RWPE1 (cell line): ENCODE measurements at regions not wholly inside any gene's neighbourhood (a gene's known extent, or its start where the extent isn't known, plus 50 kb on each side); places are given as distances from the start of the nearest gene placed in this dataset.
"Not testable (repeated sequence)": the region's sequence is repeated elsewhere in the genome, so short reads cannot be mapped to it uniquely, and the experiment has no call there.

Source experiments
- CTCF ChIA-PET: fragments of 350-600 bp; sonication (Branson Sonifier 250); formaldehyde crosslinking; extraction: SDS; loops from one replicate; lab custom pipeline; 2021; lab: Yijun Ruan, JAX
- POLR2A ChIA-PET: fragments of 400-600 bp; formaldehyde crosslinking; extraction: SDS; loops from one replicate; lab custom pipeline; 2020; ENCODE audit warnings: antibody characterized with exemption; ENCODE audit not compliant: low non-redundant PET; lab: Yijun Ruan, JAX
- DNase-seq: peaks from one replicate; pipeline ENCODE4 v3.0.0; 2012; ENCODE audit warnings: low spot score
- H3K27ac ChIP-seq: fragments of 450-650 bp; 2 replicates; pipeline ENCODE4 v1.5.1; 2017
- CTCF ChIP-seq: fragments of 450-650 bp; conservative IDR thresholded peaks from 2 replicates; pipeline ENCODE4 v1.5.1; 2017; ENCODE audit warnings: low read depth, mild to moderate bottlenecking

DNA sequence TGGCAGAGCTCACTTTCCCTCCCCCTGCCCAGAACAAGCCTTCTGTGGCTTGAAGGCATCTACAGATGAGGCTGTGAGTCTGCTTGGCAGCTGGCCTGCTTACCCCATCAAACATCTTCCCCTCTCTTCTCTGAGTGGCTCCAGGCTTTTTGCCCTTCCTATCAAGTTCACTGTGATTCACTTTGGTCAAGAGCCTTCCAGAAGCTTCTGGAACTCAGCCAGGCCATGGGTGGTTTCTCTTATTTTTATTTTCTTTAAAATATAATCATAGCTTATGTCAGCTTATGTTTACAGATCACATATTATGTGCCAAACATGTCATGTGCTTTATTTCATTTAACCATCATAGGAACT lies 267.0 kb downstream of the SEC61B start:
- peak; percentile 22 for DNase-seq
- CTCF ChIA-PET: no interaction called here
- POLR2A ChIA-PET: no interaction called here
- no peak overlapping the region for H3K27ac ChIP-seq
- no peak for TF ChIP-seq CTCF

DNA sequence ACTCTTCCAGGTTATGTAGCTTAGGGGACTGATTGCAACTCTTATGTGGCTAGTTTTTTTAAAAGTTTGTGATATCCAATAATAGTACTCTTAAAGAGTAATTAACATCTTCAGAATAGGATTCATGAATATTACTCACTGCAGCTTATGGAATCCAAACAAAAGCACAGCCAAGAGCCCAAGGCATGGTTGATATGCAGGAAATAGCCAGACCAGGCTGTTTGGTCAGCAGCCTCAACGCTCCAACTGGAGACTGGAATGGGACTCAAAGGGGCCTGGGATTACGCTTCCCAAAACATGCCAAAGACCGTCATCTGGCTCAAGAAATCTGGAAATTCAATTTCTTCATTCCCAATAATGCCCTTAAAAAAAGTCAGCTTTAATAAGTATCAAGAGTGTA lies 268.6 kb downstream of the SEC61B start:
- no peak for TF ChIP-seq CTCF
- H3K27ac ChIP-seq: no peak overlapping the region
- no peak for DNase-seq
- CTCF ChIA-PET: no interaction called here
- POLR2A ChIA-PET: no interaction called here

GRCh38 chr9:99491408-99492158 lies 269.5 kb downstream of the SEC61B start:
- no peak overlapping the region for H3K27ac ChIP-seq
- TF ChIP-seq CTCF: no peak
- POLR2A ChIA-PET: no interaction called here
- no peak for DNase-seq
- CTCF ChIA-PET: no interaction called here

DNA sequence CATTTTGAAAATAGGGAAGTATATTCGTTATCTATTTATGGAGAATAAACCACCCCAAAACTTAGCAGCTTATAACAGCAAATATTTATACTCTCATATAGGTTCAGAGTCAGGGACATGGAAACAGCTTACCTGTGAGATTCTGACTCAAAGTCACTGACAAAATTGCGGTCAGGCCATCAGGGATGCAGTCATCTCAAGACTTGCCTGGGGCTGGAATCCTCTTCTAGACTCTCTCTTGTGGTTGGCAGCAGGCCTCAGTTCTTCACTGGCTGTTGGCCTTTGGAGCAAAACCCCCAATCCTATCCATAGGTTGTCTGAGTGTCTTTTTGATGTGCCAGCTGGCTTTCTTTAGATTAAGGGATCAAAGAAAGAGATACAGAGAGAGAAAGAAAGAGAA lies 275.6 kb downstream of the SEC61B start:
- TF ChIP-seq CTCF: no peak
- POLR2A ChIA-PET: no interaction called here
- H3K27ac ChIP-seq: no peak overlapping the region
- CTCF ChIA-PET: no interaction called here
- no peak for DNase-seq

DNA sequence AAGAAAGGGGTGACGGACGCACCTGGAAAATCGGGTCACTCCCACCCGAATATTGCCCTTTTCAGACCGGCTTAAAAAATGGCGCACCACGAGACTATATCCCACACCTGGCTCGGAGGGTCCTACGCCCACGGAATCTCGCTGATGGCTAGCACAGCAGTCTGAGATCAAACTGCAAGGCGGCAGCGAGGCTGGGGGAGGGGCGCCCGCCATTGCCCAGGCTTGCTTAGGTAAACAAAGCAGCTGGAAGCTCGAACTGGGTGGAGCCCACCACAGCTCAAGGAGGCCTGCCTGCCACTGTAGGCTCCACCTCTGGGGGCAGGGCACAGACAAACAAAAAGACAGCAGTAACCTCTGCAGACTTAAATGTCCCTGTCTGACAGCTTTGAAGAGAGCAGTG lies 276.9 kb downstream of the SEC61B start:
- CTCF ChIA-PET: interaction anchor here (0.6 kb wide), 1 partner anchor 54 kb away, joined by 3 read pairs; no protein-coding TSS in a partner anchor
- H3K27ac ChIP-seq, POLR2A ChIA-PET, DNase-seq: not testable (repeated sequence)

GRCh38 chr9:99505936-99506335 lies 283.9 kb downstream of the SEC61B start:
- H3K27ac ChIP-seq: no peak overlapping the region
- no peak for TF ChIP-seq CTCF
- CTCF ChIA-PET: no interaction called here
- POLR2A ChIA-PET: no interaction called here
- no peak for DNase-seq

DNA sequence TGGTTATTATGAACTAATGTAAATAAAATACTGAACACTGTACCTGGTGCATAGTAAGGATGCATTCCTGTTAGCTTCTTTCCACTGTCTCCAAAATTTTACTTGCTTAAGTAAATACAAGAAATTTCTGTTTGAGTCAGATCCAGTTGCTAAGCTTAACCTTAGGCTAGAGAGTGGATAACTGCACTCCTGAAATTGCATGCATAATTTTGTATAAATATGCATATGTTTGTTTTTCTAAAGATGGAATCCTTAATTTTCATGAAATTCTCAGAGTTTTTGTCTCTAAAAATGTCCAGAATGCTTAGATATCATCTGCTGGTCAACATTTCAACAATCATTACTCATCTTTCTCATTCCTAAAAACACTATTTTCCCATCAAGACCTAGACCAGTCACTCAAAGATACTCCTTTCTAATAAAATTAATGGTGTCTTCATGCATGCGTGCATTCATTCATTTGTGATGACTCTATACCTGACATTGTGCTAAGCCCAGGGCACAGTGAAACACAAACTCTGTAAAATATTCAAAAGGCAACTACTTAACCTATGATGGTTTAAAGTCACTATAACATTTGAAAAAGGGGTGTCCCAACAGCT lies 284.8 kb downstream of the SEC61B start:
- H3K27ac ChIP-seq: no peak overlapping the region
- ChIA-PET POLR2A (no interaction called here), CTCF (interaction anchor here (0.7 kb wide), 1 partner anchor 109 kb away, joined by 4 read pairs; no protein-coding TSS in a partner anchor)
- TF ChIP-seq CTCF: no peak
- DNase-seq: no peak
